ENCODE measurements at regions not wholly inside any gene's neighbourhood (a gene's known extent, or its start where the extent isn't known, plus 50 kb on each side); places are given as distances from the start of the nearest gene placed in this dataset.
A peak's percentile ranks its signal among the peaks of the same experiment; 100 is the strongest.

- no TSS peak for BruUV-seq (replicated peaks)
- H3K4me3 Mint-ChIP-seq (ENCODE audit: unreplicated experiment) = no peak overlapping the region
- intact Hi-C loops (cut with micrococcal nuclease) = no loop called here
- DNase-seq (ENCODE audit: unreplicated experiment) = no peak
- no peak overlapping the region for H3K27ac Mint-ChIP-seq (ENCODE audit: low read depth, unreplicated experiment)
- H3K27me3 Mint-ChIP-seq (ENCODE audit: insufficient read depth, unreplicated experiment) = no peaks in the 10 kb centered on the region
- TF ChIP-seq CTCF (IDR thresholded peaks at IDR 0.05; ENCODE audit: unreplicated experiment) = no peak
- H3K9me3 Mint-ChIP-seq (ENCODE audit: unreplicated experiment) = no peaks in the 10 kb centered on the region
- H3K4me1 Mint-ChIP-seq (ENCODE audit: insufficient read depth, unreplicated experiment) = no peaks in the 10 kb centered on the region
- ChIA-PET POLR2A (no interaction called here), CTCF (no interaction called here)
- no peaks in the 10 kb centered on the region for H3K36me3 Mint-ChIP-seq (ENCODE audit: insufficient read depth, unreplicated experiment)
Observed at GRCh38 chr9:107688728-107689127, 199.2 kb upstream of the KLF4 start.

GRCh38 chr9:107685901-107686300, 196.3 kb upstream of the KLF4 start:
- Mint-ChIP-seq H3K27me3 (ENCODE audit: insufficient read depth, unreplicated experiment) (no peaks in the 10 kb centered on the region), H3K36me3 (ENCODE audit: insufficient read depth, unreplicated experiment) (no peaks in the 10 kb centered on the region), H3K27ac (ENCODE audit: low read depth, unreplicated experiment) (no peak overlapping the region), H3K4me3 (ENCODE audit: unreplicated experiment) (no peak overlapping the region), H3K9me3 (ENCODE audit: unreplicated experiment) (no peaks in the 10 kb centered on the region), H3K4me1 (ENCODE audit: insufficient read depth, unreplicated experiment) (no peaks in the 10 kb centered on the region)
- no TSS peak for BruUV-seq (replicated peaks)
- DNase-seq (ENCODE audit: unreplicated experiment) = no peak
- ChIA-PET CTCF (no interaction called here), POLR2A (interaction anchor here (0.7 to 2.2 kb wide), 3 partner anchors 8 to 47 kb away, joined by 3 to 4 read pairs (median 4); no protein-coding TSS in a partner anchor)
- intact Hi-C loops (cut with micrococcal nuclease) = no loop called here
- TF ChIP-seq CTCF (IDR thresholded peaks at IDR 0.05; ENCODE audit: unreplicated experiment) = no peak

GRCh38 chr9:107685376-107685775, 195.8 kb upstream of the KLF4 start:
- no peaks in the 10 kb centered on the region for H3K27me3 Mint-ChIP-seq (ENCODE audit: insufficient read depth, unreplicated experiment)
- no TSS peak for BruUV-seq (replicated peaks)
- POLR2A ChIA-PET = interaction anchor here (2.2 kb wide), 1 partner anchor 8 kb away, joined by 4 read pairs; no protein-coding TSS in a partner anchor

GRCh38 chr9:107684224-107684623, 194.7 kb upstream of the KLF4 start:
- Mint-ChIP-seq H3K4me1 (ENCODE audit: insufficient read depth, unreplicated experiment) (no peaks in the 10 kb centered on the region), H3K27ac (ENCODE audit: low read depth, unreplicated experiment) (no peak overlapping the region), H3K9me3 (ENCODE audit: unreplicated experiment) (no peaks in the 10 kb centered on the region), H3K27me3 (ENCODE audit: insufficient read depth, unreplicated experiment) (no peaks in the 10 kb centered on the region), H3K4me3 (ENCODE audit: unreplicated experiment) (no peak overlapping the region), H3K36me3 (ENCODE audit: insufficient read depth, unreplicated experiment) (no peaks in the 10 kb centered on the region)
- BruUV-seq (replicated peaks) = no TSS peak
- ChIA-PET CTCF (interaction anchor here (1.2 kb wide), 1 partner anchor 192 kb away, joined by 3 read pairs; no protein-coding TSS in a partner anchor), POLR2A (interaction anchor here (0.7 to 1.3 kb wide), 2 partner anchors 195 to 985 kb away, joined by 3 read pairs; partner anchors contain the start of gene KLF4)
- DNase-seq (ENCODE audit: unreplicated experiment) = peak; percentile 17
- no peak for TF ChIP-seq CTCF (IDR thresholded peaks at IDR 0.05; ENCODE audit: unreplicated experiment)
- intact Hi-C loops (cut with micrococcal nuclease) = no loop called here

More at GRCh38 chr9:107685376-107685775, 195.8 kb upstream of the KLF4 start:
- H3K4me3 Mint-ChIP-seq (ENCODE audit: unreplicated experiment) = no peak overlapping the region
- intact Hi-C loops (cut with micrococcal nuclease) = no loop called here
- DNase-seq (ENCODE audit: unreplicated experiment) = no peak
- no peaks in the 10 kb centered on the region for H3K36me3 Mint-ChIP-seq (ENCODE audit: insufficient read depth, unreplicated experiment)
- no peaks in the 10 kb centered on the region for H3K4me1 Mint-ChIP-seq (ENCODE audit: insufficient read depth, unreplicated experiment)
- CTCF ChIA-PET = interaction anchor here (1.2 kb wide), 1 partner anchor 191 kb away, joined by 3 read pairs; no protein-coding TSS in a partner anchor
- no peak for TF ChIP-seq CTCF (IDR thresholded peaks at IDR 0.05; ENCODE audit: unreplicated experiment)
- no peaks in the 10 kb centered on the region for H3K9me3 Mint-ChIP-seq (ENCODE audit: unreplicated experiment)
- no peak overlapping the region for H3K27ac Mint-ChIP-seq (ENCODE audit: low read depth, unreplicated experiment)
